WTC11 (cell line): ENCODE measurements at regions not wholly inside any gene's neighbourhood (a gene's known extent, or its start where the extent isn't known, plus 50 kb on each side); places are given as distances from the start of the nearest gene placed in this dataset.
"Not testable (repeated sequence)": the region's sequence is repeated elsewhere in the genome, so short reads cannot be mapped to it uniquely, and the experiment has no call there.

Experiments
- ATAC-seq: fragments of 200-7000 bp; cut with Tn5 transposase; 2 replicates; pipeline ENCODE4 v1.10.0; 2021; ENCODE audit warnings: mild to moderate bottlenecking, moderate library complexity
- CTCF ChIA-PET: fragments of 300-600 bp; sonication (Branson Sonifier 250); formaldehyde crosslinking; loops from one replicate; lab custom pipeline; 2021; ENCODE audit warnings: antibody characterized with exemption; lab: Charles Lee
- POLR2A ChIA-PET: fragments of 350-600 bp; sonication (Branson Sonifier 250); formaldehyde crosslinking; loops from one replicate; lab custom pipeline; 2021; ENCODE audit warnings: antibody characterized with exemption; lab: Charles Lee
- DNase-seq: peaks from one replicate; pipeline ENCODE4 v3.0.0; 2021; ENCODE audit warnings: low spot score
- H3K27ac Mint-ChIP-seq: 2 replicates; pipeline ENCODE4 v1.8.0; 2021; ENCODE audit warnings: mixed read lengths
- H3K27me3 Mint-ChIP-seq: 2 replicates; pipeline ENCODE4 v1.8.0; 2021; ENCODE audit warnings: low read depth, mild to moderate bottlenecking, moderate library complexity, mixed read lengths
- H3K36me3 Mint-ChIP-seq: 2 replicates; pipeline ENCODE4 v1.8.0; 2021; ENCODE audit warnings: mixed read lengths
- H3K4me1 Mint-ChIP-seq: 2 replicates; pipeline ENCODE4 v1.8.0; 2022; ENCODE audit warnings: mixed read lengths
- H3K4me3 Mint-ChIP-seq: 2 replicates; pipeline ENCODE4 v1.8.0; 2021; ENCODE audit warnings: mild to moderate bottlenecking, moderate library complexity, mixed read lengths
- H3K9me3 Mint-ChIP-seq: 2 replicates; pipeline ENCODE4 v1.8.0; 2021; ENCODE audit warnings: mixed read lengths
- ATF1 ChIP-seq: sonication (generic); formaldehyde crosslinking; IDR thresholded peaks from 2 replicates; pipeline ENCODE4 v1.8.1; 2023; ENCODE audit warnings: mild to moderate bottlenecking, moderate library complexity, missing genetic modification reagents
- ETV6 ChIP-seq: sonication (generic); formaldehyde crosslinking; IDR thresholded peaks from 2 replicates; pipeline ENCODE4 v1.8.1; 2022; ENCODE audit warnings: mild to moderate bottlenecking, missing genetic modification reagents
- FOXK1 ChIP-seq: sonication (generic); formaldehyde crosslinking; IDR thresholded peaks from 2 replicates; pipeline ENCODE4 v1.8.0; 2022; ENCODE audit warnings: mild to moderate bottlenecking, moderate library complexity, missing genetic modification reagents
- FOXP1 ChIP-seq: sonication (generic); formaldehyde crosslinking; IDR thresholded peaks from 2 replicates; pipeline ENCODE4 v1.8.0; 2022; ENCODE audit warnings: missing genetic modification reagents, mild to moderate bottlenecking, moderate library complexity, borderline replicate concordance
- MYBL2 ChIP-seq: sonication (generic); formaldehyde crosslinking; IDR thresholded peaks from 2 replicates; pipeline ENCODE4 v1.8.1; 2023; ENCODE audit warnings: mild to moderate bottlenecking, moderate library complexity, missing genetic modification reagents
- RELA ChIP-seq: sonication (generic); formaldehyde crosslinking; IDR thresholded peaks from 2 replicates; pipeline ENCODE4 v1.8.1; 2022; ENCODE audit warnings: missing genetic modification reagents, mild to moderate bottlenecking, borderline replicate concordance
- SP1 ChIP-seq: sonication (generic); formaldehyde crosslinking; conservative IDR thresholded peaks from 2 replicates; pipeline ENCODE4 v1.8.1; 2022; ENCODE audit warnings: missing genetic modification reagents
- TEAD1 ChIP-seq: sonication (generic); formaldehyde crosslinking; IDR thresholded peaks from 2 replicates; pipeline ENCODE4 v1.8.0; 2022; ENCODE audit warnings: mild to moderate bottlenecking, missing genetic modification reagents
- ZNF232 ChIP-seq: sonication (generic); formaldehyde crosslinking; IDR thresholded peaks from 2 replicates; pipeline ENCODE4 v1.8.0; 2022; ENCODE audit warnings: mild to moderate bottlenecking, missing genetic modification reagents
- TF ChIP-seq, protein P1 (sequence below): fragments of 250-450 bp; sonication (Bioruptor Pico); IDR thresholded peaks from 2 replicates; pipeline ENCODE4 v1.9.0; 2021; ENCODE audit warnings: mild to moderate bottlenecking, borderline replicate concordance
- TF ChIP-seq, protein P2 (sequence below): sonication (generic); formaldehyde crosslinking; IDR thresholded peaks from 2 replicates; pipeline ENCODE4 v1.8.0; 2022; ENCODE audit warnings: mild to moderate bottlenecking, missing genetic modification reagents
- TF ChIP-seq, protein P3 (sequence below): fragments of 250-450 bp; sonication (Bioruptor Pico); IDR thresholded peaks from 2 replicates; pipeline ENCODE4 v1.9.0; 2021; ENCODE audit warnings: moderate library complexity, mild to moderate bottlenecking, inconsistent platforms, borderline replicate concordance
- TF ChIP-seq, protein P4 (sequence below): sonication (generic); formaldehyde crosslinking; IDR thresholded peaks from 2 replicates; pipeline ENCODE4 v1.8.1; 2023; ENCODE audit warnings: mild to moderate bottlenecking, missing genetic modification reagents
- TF ChIP-seq, protein P5 (sequence below): sonication (generic); formaldehyde crosslinking; IDR thresholded peaks from 2 replicates; pipeline ENCODE4 v1.8.0; 2022; ENCODE audit warnings: mild to moderate bottlenecking, missing genetic modification reagents
- TF ChIP-seq, protein P6 (sequence below): sonication (generic); formaldehyde crosslinking; IDR thresholded peaks from 2 replicates; pipeline ENCODE4 v1.8.0; 2023; ENCODE audit warnings: mild to moderate bottlenecking, missing genetic modification reagents

DNA sequence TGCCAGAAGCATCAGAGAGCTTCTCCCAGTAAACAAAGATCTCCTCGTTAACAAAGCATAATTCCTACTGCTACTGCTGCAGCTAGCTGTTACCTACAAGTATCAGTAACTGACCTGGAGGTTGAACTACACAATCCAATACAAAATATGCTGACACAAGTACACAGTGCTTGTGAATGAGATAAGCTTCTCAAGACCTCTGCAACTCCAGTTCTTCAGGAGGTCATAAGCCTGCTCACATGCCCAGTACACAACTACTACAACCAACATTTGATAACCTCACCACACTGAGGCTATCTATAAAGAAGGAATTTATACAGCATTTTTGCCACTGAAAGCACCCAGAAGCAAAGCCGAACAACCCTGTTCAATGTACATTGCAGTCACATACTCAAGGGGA, 66.7 kb upstream of the SMARCAD1 start (continued):
- TF ChIP-seq, protein P1, sequence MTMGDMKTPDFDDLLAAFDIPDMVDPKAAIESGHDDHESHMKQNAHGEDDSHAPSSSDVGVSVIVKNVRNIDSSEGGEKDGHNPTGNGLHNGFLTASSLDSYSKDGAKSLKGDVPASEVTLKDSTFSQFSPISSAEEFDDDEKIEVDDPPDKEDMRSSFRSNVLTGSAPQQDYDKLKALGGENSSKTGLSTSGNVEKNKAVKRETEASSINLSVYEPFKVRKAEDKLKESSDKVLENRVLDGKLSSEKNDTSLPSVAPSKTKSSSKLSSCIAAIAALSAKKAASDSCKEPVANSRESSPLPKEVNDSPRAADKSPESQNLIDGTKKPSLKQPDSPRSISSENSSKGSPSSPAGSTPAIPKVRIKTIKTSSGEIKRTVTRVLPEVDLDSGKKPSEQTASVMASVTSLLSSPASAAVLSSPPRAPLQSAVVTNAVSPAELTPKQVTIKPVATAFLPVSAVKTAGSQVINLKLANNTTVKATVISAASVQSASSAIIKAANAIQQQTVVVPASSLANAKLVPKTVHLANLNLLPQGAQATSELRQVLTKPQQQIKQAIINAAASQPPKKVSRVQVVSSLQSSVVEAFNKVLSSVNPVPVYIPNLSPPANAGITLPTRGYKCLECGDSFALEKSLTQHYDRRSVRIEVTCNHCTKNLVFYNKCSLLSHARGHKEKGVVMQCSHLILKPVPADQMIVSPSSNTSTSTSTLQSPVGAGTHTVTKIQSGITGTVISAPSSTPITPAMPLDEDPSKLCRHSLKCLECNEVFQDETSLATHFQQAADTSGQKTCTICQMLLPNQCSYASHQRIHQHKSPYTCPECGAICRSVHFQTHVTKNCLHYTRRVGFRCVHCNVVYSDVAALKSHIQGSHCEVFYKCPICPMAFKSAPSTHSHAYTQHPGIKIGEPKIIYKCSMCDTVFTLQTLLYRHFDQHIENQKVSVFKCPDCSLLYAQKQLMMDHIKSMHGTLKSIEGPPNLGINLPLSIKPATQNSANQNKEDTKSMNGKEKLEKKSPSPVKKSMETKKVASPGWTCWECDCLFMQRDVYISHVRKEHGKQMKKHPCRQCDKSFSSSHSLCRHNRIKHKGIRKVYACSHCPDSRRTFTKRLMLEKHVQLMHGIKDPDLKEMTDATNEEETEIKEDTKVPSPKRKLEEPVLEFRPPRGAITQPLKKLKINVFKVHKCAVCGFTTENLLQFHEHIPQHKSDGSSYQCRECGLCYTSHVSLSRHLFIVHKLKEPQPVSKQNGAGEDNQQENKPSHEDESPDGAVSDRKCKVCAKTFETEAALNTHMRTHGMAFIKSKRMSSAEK (CRISPR knock-in tag) = no peak
- no peak for TF ChIP-seq MYBL2 (CRISPR knock-in tag)
- TF ChIP-seq RELA = no peak
- no peak for TF ChIP-seq ETV6 (CRISPR knock-in tag)
- TF ChIP-seq, protein P2, sequence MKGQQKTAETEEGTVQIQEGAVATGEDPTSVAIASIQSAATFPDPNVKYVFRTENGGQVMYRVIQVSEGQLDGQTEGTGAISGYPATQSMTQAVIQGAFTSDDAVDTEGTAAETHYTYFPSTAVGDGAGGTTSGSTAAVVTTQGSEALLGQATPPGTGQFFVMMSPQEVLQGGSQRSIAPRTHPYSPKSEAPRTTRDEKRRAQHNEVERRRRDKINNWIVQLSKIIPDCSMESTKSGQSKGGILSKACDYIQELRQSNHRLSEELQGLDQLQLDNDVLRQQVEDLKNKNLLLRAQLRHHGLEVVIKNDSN = no peak
- no peak for TF ChIP-seq TEAD1
- no peak for TF ChIP-seq ATF1 (CRISPR knock-in tag)
- TF ChIP-seq, protein P3, sequence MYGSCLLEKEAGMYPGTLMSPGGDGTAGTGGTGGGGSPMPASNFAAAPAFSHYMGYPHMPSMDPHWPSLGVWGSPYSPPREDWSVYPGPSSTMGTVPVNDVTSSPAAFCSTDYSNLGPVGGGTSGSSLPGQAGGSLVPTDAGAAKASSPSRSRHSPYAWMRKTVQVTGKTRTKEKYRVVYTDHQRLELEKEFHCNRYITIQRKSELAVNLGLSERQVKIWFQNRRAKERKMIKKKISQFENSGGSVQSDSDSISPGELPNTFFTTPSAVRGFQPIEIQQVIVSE = no peak
- no peak for TF ChIP-seq ZNF232 (CRISPR knock-in tag)
- TF ChIP-seq, protein P4, sequence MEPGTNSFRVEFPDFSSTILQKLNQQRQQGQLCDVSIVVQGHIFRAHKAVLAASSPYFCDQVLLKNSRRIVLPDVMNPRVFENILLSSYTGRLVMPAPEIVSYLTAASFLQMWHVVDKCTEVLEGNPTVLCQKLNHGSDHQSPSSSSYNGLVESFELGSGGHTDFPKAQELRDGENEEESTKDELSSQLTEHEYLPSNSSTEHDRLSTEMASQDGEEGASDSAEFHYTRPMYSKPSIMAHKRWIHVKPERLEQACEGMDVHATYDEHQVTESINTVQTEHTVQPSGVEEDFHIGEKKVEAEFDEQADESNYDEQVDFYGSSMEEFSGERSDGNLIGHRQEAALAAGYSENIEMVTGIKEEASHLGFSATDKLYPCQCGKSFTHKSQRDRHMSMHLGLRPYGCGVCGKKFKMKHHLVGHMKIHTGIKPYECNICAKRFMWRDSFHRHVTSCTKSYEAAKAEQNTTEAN = no peak

DNA sequence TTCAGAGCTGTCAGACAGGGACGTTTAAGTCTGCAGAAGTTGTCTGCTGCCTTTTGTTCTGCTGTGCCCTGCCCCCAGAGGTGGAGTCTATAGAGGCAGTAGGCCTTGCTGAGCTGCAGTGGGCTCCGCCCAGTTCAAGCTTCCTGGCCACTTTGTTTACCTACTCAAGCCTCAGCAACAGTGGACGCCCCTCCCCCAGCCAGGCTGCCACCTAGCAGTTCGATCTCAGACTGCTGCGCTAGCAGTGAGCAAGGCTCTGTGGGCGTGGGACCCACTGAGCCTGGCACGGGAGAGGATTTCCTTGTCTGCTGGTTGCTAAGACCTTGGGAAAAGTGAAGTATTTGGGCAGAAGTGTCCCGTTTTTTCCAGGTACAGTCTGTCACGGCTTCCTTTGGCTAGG, 59.6 kb upstream of the SMARCAD1 start:
- ATAC-seq, H3K27me3 Mint-ChIP-seq, H3K27ac Mint-ChIP-seq, H3K9me3 Mint-ChIP-seq, H3K36me3 Mint-ChIP-seq, POLR2A ChIA-PET: not testable (repeated sequence)
- DNase-seq = peak; percentile 90
- CTCF ChIA-PET = interaction anchor here (0.7 to 1.0 kb wide), 4 partner anchors 11 to 76 kb away, joined by 3 to 4 read pairs (median 3); no protein-coding TSS in a partner anchor
- H3K4me3 Mint-ChIP-seq = peak overlapping the region; percentile 45
- TF ChIP-seq, protein P5, sequence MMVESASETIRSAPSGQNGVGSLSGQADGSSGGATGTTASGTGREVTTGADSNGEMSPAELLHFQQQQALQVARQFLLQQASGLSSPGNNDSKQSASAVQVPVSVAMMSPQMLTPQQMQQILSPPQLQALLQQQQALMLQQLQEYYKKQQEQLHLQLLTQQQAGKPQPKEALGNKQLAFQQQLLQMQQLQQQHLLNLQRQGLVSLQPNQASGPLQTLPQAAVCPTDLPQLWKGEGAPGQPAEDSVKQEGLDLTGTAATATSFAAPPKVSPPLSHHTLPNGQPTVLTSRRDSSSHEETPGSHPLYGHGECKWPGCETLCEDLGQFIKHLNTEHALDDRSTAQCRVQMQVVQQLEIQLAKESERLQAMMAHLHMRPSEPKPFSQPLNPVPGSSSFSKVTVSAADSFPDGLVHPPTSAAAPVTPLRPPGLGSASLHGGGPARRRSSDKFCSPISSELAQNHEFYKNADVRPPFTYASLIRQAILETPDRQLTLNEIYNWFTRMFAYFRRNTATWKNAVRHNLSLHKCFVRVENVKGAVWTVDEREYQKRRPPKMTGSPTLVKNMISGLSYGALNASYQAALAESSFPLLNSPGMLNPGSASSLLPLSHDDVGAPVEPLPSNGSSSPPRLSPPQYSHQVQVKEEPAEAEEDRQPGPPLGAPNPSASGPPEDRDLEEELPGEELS (CRISPR knock-in tag) = peak; percentile 92
- TF ChIP-seq FOXP1 (peak; percentile 60; the same call in 1 of the 2 replicates), ETV6 (CRISPR knock-in tag) (0 out of 2 replicates have a peak, but pooled peaks have one; percentile 26), SP1 (CRISPR knock-in tag) (peak; percentile 43; the same call in 1 of the 2 replicates), FOXK1 (CRISPR knock-in tag) (peak; percentile 94)
- TF ChIP-seq, protein P6, sequence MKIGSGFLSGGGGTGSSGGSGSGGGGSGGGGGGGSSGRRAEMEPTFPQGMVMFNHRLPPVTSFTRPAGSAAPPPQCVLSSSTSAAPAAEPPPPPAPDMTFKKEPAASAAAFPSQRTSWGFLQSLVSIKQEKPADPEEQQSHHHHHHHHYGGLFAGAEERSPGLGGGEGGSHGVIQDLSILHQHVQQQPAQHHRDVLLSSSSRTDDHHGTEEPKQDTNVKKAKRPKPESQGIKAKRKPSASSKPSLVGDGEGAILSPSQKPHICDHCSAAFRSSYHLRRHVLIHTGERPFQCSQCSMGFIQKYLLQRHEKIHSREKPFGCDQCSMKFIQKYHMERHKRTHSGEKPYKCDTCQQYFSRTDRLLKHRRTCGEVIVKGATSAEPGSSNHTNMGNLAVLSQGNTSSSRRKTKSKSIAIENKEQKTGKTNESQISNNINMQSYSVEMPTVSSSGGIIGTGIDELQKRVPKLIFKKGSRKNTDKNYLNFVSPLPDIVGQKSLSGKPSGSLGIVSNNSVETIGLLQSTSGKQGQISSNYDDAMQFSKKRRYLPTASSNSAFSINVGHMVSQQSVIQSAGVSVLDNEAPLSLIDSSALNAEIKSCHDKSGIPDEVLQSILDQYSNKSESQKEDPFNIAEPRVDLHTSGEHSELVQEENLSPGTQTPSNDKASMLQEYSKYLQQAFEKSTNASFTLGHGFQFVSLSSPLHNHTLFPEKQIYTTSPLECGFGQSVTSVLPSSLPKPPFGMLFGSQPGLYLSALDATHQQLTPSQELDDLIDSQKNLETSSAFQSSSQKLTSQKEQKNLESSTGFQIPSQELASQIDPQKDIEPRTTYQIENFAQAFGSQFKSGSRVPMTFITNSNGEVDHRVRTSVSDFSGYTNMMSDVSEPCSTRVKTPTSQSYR = peak; percentile 76; the same call in 1 of the 2 replicates
- peaks cover 42% of the 10 kb centered on the region for H3K4me1 Mint-ChIP-seq
